Thyroid gland (tissue), 4 donors: ENCODE measurements at regions not wholly inside any gene's neighbourhood (a gene's known extent, or its start where the extent isn't known, plus 50 kb on each side); places are given as distances from the start of the nearest gene placed in this dataset.

Experiments used
- POLR2A ChIP-seq, 2 donors: fragments of 450-650 bp; IDR thresholded peaks; one replicate each; pipeline ENCODE4 v1.6.1; 2017; ENCODE audit warnings: antibody characterized with exemption in 2 of 2, mild to moderate bottlenecking in 2 of 2, moderate library complexity in 1 of 2
- TF ChIP-seq, protein P1 (sequence below), 6 experiments: fragments of 200-600 bp in 3 of 6; fragments of 450-650 bp in 3 of 6; sonication (generic) in 3 of 6; IDR thresholded peaks; one replicate each; pipeline ENCODE4 v1.5.1; 2016 to 2019; ENCODE audit warnings: antibody characterized with exemption in 6 of 6, mild to moderate bottlenecking in 2 of 6, inconsistent platforms in 1 of 6, moderate library complexity in 1 of 6

DNA sequence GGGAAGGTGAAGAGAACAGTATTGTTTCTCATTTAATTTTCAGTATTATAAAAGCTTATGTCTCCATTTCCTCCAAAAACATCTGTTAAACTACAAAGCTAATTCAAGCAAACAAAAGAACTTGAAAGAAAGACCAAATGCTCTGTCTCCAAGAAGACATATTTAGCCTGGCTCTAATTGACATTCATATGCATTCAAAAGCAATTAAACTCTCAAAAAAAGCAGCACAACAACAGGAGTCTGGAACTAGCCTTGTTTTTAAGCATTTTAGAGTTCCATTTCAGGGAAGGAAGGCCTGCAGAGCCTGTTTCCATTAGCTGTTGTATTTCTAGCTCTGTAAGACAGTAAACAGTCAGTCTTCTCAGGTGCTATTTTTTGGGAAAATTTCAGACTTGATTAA, 447.9 kb downstream of the TDRD15 start:
- TF ChIP-seq, protein P1, sequence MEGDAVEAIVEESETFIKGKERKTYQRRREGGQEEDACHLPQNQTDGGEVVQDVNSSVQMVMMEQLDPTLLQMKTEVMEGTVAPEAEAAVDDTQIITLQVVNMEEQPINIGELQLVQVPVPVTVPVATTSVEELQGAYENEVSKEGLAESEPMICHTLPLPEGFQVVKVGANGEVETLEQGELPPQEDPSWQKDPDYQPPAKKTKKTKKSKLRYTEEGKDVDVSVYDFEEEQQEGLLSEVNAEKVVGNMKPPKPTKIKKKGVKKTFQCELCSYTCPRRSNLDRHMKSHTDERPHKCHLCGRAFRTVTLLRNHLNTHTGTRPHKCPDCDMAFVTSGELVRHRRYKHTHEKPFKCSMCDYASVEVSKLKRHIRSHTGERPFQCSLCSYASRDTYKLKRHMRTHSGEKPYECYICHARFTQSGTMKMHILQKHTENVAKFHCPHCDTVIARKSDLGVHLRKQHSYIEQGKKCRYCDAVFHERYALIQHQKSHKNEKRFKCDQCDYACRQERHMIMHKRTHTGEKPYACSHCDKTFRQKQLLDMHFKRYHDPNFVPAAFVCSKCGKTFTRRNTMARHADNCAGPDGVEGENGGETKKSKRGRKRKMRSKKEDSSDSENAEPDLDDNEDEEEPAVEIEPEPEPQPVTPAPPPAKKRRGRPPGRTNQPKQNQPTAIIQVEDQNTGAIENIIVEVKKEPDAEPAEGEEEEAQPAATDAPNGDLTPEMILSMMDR (IDR thresholded peaks at IDR 0.05) = no peak
- TF ChIP-seq POLR2A (IDR thresholded peaks at IDR 0.05) = no peak
